Naive thymus-derived CD4-positive, alpha-beta T cell (primary cell): ENCODE measurements at regions not wholly inside any gene's neighbourhood (a gene's known extent, or its start where the extent isn't known, plus 50 kb on each side); places are given as distances from the start of the nearest gene placed in this dataset.
A peak's percentile ranks its signal among the peaks of the same experiment; 100 is the strongest.

ENCODE experiments used
- ATAC-seq: fragments of 150-1000 bp; cut with Tn5 transposase; 2 replicates; pipeline ENCODE4 v1.10.0; 2021; ENCODE audit warnings: mild to moderate bottlenecking, moderate library complexity
- CTCF ChIA-PET: fragments of 350-600 bp; sonication (Branson Sonifier 250); formaldehyde crosslinking; loops from one replicate; lab custom pipeline; 2021; ENCODE audit warnings: antibody characterized with exemption; lab: Charles Lee
- POLR2A ChIA-PET: fragments of 350-600 bp; sonication (Branson Sonifier 250); formaldehyde crosslinking; loops from one replicate; lab custom pipeline; 2021; ENCODE audit warnings: antibody characterized with exemption, inconsistent platforms; lab: Charles Lee
- DNase-seq, 9 donors: peaks; one replicate each; pipeline versions ENCODE4 v3.0.0 to v3.0.0-alpha.2; 2020 to 2022; ENCODE audit warnings: mixed read lengths in 1 of 9
- H3K27ac ChIP-seq: one replicate; pipeline ENCODE4 v1.7.0; 2013; ENCODE audit warnings: mild to moderate bottlenecking, low read depth, low read length, moderate library complexity
- H3K27me3 ChIP-seq, 2 donors: one replicate each; pipeline ENCODE4 v1.7.0; 2013; ENCODE audit warnings: low read length in 2 of 2, mild to moderate bottlenecking in 2 of 2, moderate library complexity in 2 of 2; ENCODE audit not compliant: control insufficient read depth in 2 of 2, insufficient read depth in 2 of 2
- H3K36me3 ChIP-seq, 3 experiments: 1 replicate in 2 of 3; 2 replicates in 1 of 3; pipeline ENCODE4 v1.7.0; 2013; ENCODE audit warnings: low read length in 3 of 3, mild to moderate bottlenecking in 3 of 3, moderate library complexity in 1 of 3; ENCODE audit not compliant: insufficient read depth in 3 of 3, control insufficient read depth in 2 of 3
- H3K4me1 ChIP-seq, 2 donors: one replicate each; pipeline ENCODE4 v1.7.0; 2013; ENCODE audit warnings: low read length in 2 of 2, mild to moderate bottlenecking in 2 of 2, moderate library complexity in 1 of 2; ENCODE audit not compliant: control insufficient read depth in 2 of 2, insufficient read depth in 2 of 2
- H3K4me3 ChIP-seq: 2 replicates; pipeline ENCODE4 v1.7.0; 2013; ENCODE audit warnings: mild to moderate bottlenecking, low read length
- H3K9me3 ChIP-seq, 3 experiments: 1 replicate in 2 of 3; 2 replicates in 1 of 3; pipeline ENCODE4 v1.7.0; 2013; ENCODE audit warnings: low read length in 3 of 3; ENCODE audit not compliant: control insufficient read depth in 2 of 3
- H3K27ac Mint-ChIP-seq, 9 donors: one replicate each; pipeline ENCODE4 v1.8.0; 2020 to 2022; ENCODE audit warnings: mixed read lengths in 9 of 9, mild to moderate bottlenecking in 8 of 9, moderate library complexity in 5 of 9, inconsistent platforms in 2 of 9
- H3K27me3 Mint-ChIP-seq, 5 donors: one replicate each; pipeline ENCODE4 v1.8.0; 2021 to 2022; ENCODE audit warnings: mixed read lengths in 5 of 5, mild to moderate bottlenecking in 1 of 5
- H3K36me3 Mint-ChIP-seq, 5 donors: one replicate each; pipeline ENCODE4 v1.8.0; 2020 to 2022; ENCODE audit warnings: mixed read lengths in 5 of 5, mild to moderate bottlenecking in 3 of 5, inconsistent platforms in 1 of 5
- H3K4me1 Mint-ChIP-seq, 7 donors: one replicate each; pipeline ENCODE4 v1.8.0; 2020 to 2022; ENCODE audit warnings: mixed read lengths in 7 of 7, mild to moderate bottlenecking in 3 of 7, inconsistent platforms in 1 of 7
- H3K4me3 Mint-ChIP-seq, 10 donors: one replicate each; pipeline ENCODE4 v1.8.0; 2020 to 2022; ENCODE audit warnings: mild to moderate bottlenecking in 10 of 10, mixed read lengths in 10 of 10, moderate library complexity in 6 of 10, inconsistent platforms in 2 of 10
- H3K9me3 Mint-ChIP-seq, 11 donors: one replicate each; pipeline ENCODE4 v1.8.0; 2020 to 2022; ENCODE audit warnings: mixed read lengths in 11 of 11, mild to moderate bottlenecking in 4 of 11, inconsistent platforms in 1 of 11, moderate library complexity in 1 of 11
- intact Hi-C, 2 donors: fragments of 100-400 bp; cut with micrococcal nuclease; formaldehyde crosslinking; loops; one replicate each; pipeline ENCODE4 v1.15.1; 2023

GRCh38 chr20:56774873-56775272, 145.8 kb downstream of the TFAP2C start:
- Mint-ChIP-seq H3K4me3 (no peak overlapping the region), H3K27me3 (peaks cover 0 to 15% (median 12%) of the 10 kb centered on the region in 5 donors), H3K9me3 (peaks cover 0 to 2% (median 0%) of the 10 kb centered on the region in 11 donors), H3K27ac (no peak overlapping the region), H3K4me1 (peaks cover 5 to 17% (median 12%) of the 10 kb centered on the region in 7 donors), H3K36me3 (no peaks in the 10 kb centered on the region)
- Histone ChIP-seq H3K9me3 (no peaks in the 10 kb centered on the region), H3K27ac (no peak overlapping the region), H3K27me3 (no peaks in the 10 kb centered on the region), H3K36me3 (no peaks in the 10 kb centered on the region), H3K4me3 (no peak overlapping the region), H3K4me1 (no peaks in the 10 kb centered on the region)
- ChIA-PET POLR2A (no interaction called here), CTCF (no interaction called here)
- ATAC-seq (no peak), DNase-seq (no peak)
- intact Hi-C loops, result no loop called here

- Mint-ChIP-seq H3K4me1 (peaks cover 5 to 23% (median 12%) of the 10 kb centered on the region in 7 donors), H3K4me3 (no peak overlapping the region), H3K27me3 (peaks cover 3 to 19% (median 17%) of the 10 kb centered on the region in 5 donors), H3K27ac (no peak overlapping the region), H3K36me3 (no peaks in the 10 kb centered on the region), H3K9me3 (peaks cover 0 to 2% (median 0%) of the 10 kb centered on the region in 11 donors)
- no peaks in the 10 kb centered on the region for H3K9me3 ChIP-seq
- ATAC-seq (no peak), DNase-seq (no peak)
- no peaks in the 10 kb centered on the region for H3K27me3 ChIP-seq
- no peaks in the 10 kb centered on the region for H3K4me1 ChIP-seq
- H3K27ac ChIP-seq, result no peak overlapping the region
- ChIA-PET POLR2A (no interaction called here), CTCF (no interaction called here)
- H3K36me3 ChIP-seq, result no peaks in the 10 kb centered on the region
- intact Hi-C loops, result no loop called here
- H3K4me3 ChIP-seq, result no peak overlapping the region
Measured at GRCh38 chr20:56776345-56776744, 147.2 kb downstream of the TFAP2C start.

- peak overlapping the region in 6 of 10 donors; percentile 26 to 62 (median 46) for H3K4me3 Mint-ChIP-seq
- POLR2A ChIA-PET, result no interaction called here
- H3K9me3 Mint-ChIP-seq, result peaks cover 0 to 2% (median 0%) of the 10 kb centered on the region in 11 donors
- Histone ChIP-seq H3K27me3 (no peaks in the 10 kb centered on the region), H3K4me3 (no peak overlapping the region), H3K36me3 (no peaks in the 10 kb centered on the region), H3K4me1 (no peaks in the 10 kb centered on the region), H3K9me3 (no peaks in the 10 kb centered on the region), H3K27ac (no peak overlapping the region)
- H3K27ac Mint-ChIP-seq, result peak overlapping the region in 6 of 9 donors; percentile 6 to 87 (median 70)
- H3K36me3 Mint-ChIP-seq, result no peaks in the 10 kb centered on the region
- peaks cover 5 to 23% (median 12%) of the 10 kb centered on the region in 7 donors for H3K4me1 Mint-ChIP-seq
- ATAC-seq (peak; percentile 24), DNase-seq (peak in 6 of 9 donors; percentile 4 to 56 (median 28))
- peaks cover 8 to 32% (median 19%) of the 10 kb centered on the region in 5 donors for H3K27me3 Mint-ChIP-seq
- intact Hi-C loops, result no loop called here
- CTCF ChIA-PET, result no interaction called here
Measured at GRCh38 chr20:56778765-56779195, 149.7 kb downstream of the TFAP2C start.

GRCh38 chr20:56779452-56780143, 150.5 kb downstream of the TFAP2C start:
- ATAC-seq (no peak), DNase-seq (no peak)
- Histone ChIP-seq H3K27me3 (no peaks in the 10 kb centered on the region), H3K27ac (no peak overlapping the region), H3K4me3 (no peak overlapping the region), H3K4me1 (no peaks in the 10 kb centered on the region), H3K9me3 (no peaks in the 10 kb centered on the region), H3K36me3 (no peaks in the 10 kb centered on the region)
- Mint-ChIP-seq H3K9me3 (peaks cover 0 to 2% (median 0%) of the 10 kb centered on the region in 11 donors), H3K4me3 (peak overlapping the region in 4 of 10 donors; percentile 23 to 61 (median 33)), H3K27me3 (peaks cover 8 to 32% (median 19%) of the 10 kb centered on the region in 5 donors), H3K4me1 (peaks cover 5 to 23% (median 12%) of the 10 kb centered on the region in 7 donors), H3K27ac (peak overlapping the region in 5 of 9 donors; percentile 6 to 87 (median 60)), H3K36me3 (no peaks in the 10 kb centered on the region)
- CTCF ChIA-PET, result no interaction called here
- intact Hi-C loops, result no loop called here
- POLR2A ChIA-PET, result no interaction called here

- intact Hi-C loops, result no loop called here
- H3K27ac Mint-ChIP-seq, result peak overlapping the region in 1 of 9 donors; percentile 60
Measured at GRCh38 chr20:56780266-56780665, 151.2 kb downstream of the TFAP2C start.

GRCh38 chr20:56781108-56781739, 152.1 kb downstream of the TFAP2C start:
- no peak overlapping the region for H3K27ac ChIP-seq
- no peak for ATAC-seq
- H3K27me3 ChIP-seq, result no peaks in the 10 kb centered on the region
- no peak for DNase-seq
- ChIA-PET CTCF (no interaction called here), POLR2A (no interaction called here)
- H3K9me3 ChIP-seq, result no peaks in the 10 kb centered on the region
- no peaks in the 10 kb centered on the region for H3K4me1 ChIP-seq
- H3K4me3 ChIP-seq, result no peak overlapping the region
- intact Hi-C loops, result no loop called here
- Mint-ChIP-seq H3K4me3 (no peak overlapping the region), H3K36me3 (no peaks in the 10 kb centered on the region), H3K9me3 (peaks cover 0 to 2% (median 0%) of the 10 kb centered on the region in 11 donors), H3K27me3 (peaks cover 8 to 32% (median 19%) of the 10 kb centered on the region in 5 donors), H3K27ac (no peak overlapping the region), H3K4me1 (peaks cover 5 to 23% (median 12%) of the 10 kb centered on the region in 7 donors)
- H3K36me3 ChIP-seq, result no peaks in the 10 kb centered on the region

More at GRCh38 chr20:56780266-56780665, 151.2 kb downstream of the TFAP2C start:
- ChIA-PET CTCF (no interaction called here), POLR2A (no interaction called here)
- no peaks in the 10 kb centered on the region for H3K36me3 Mint-ChIP-seq
- ATAC-seq (no peak), DNase-seq (no peak)
- H3K4me3 Mint-ChIP-seq, result peak overlapping the region in 1 of 10 donors; percentile 61
- peaks cover 5 to 23% (median 12%) of the 10 kb centered on the region in 7 donors for H3K4me1 Mint-ChIP-seq
- peaks cover 0 to 2% (median 0%) of the 10 kb centered on the region in 11 donors for H3K9me3 Mint-ChIP-seq
- peaks cover 8 to 32% (median 19%) of the 10 kb centered on the region in 5 donors for H3K27me3 Mint-ChIP-seq
- Histone ChIP-seq H3K4me3 (no peak overlapping the region), H3K4me1 (no peaks in the 10 kb centered on the region), H3K27me3 (no peaks in the 10 kb centered on the region), H3K36me3 (no peaks in the 10 kb centered on the region), H3K9me3 (no peaks in the 10 kb centered on the region), H3K27ac (no peak overlapping the region)
